ENCODE measurements at regions not wholly inside any gene's neighbourhood (a gene's known extent, or its start where the extent isn't known, plus 50 kb on each side); places are given as distances from the start of the nearest gene placed in this dataset.

DNA sequence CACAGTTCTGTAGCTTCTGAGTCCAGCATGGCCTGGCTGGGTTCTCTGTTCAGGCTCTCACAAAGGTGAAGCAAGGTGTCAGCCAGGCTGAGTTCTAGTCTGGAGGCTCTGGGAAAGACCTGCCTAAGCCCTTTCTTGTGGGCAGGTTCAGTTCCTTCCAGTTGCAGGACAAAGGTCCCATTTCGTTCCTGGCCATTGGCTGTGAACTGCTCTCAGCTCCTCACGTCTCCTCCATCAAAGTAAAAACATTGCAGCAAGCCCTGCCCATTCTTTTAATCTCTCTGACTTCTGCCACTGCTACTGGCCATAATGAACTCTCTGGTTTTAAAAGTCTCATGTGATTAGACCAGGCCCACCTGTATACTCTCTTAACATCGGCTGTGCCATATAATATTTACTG lies 61.6 kb upstream of the BARX1 start:
- no peak for TF ChIP-seq CTCF (IDR thresholded peaks at IDR 0.05; ENCODE audit: borderline replicate concordance, extremely low read depth, low read length, poor library complexity, severe bottlenecking)
- TF ChIP-seq EZH2 (IDR thresholded peaks at IDR 0.05; ENCODE audit: borderline replicate concordance, low read depth, low read length, severe bottlenecking), result no peak

All from DND-41 (cell line).